NCI-H526 treated with DMSO at 0.1 percent for 48 hours (cell line): ENCODE measurements at regions not wholly inside any gene's neighbourhood (a gene's known extent, or its start where the extent isn't known, plus 50 kb on each side); places are given as distances from the start of the nearest gene placed in this dataset.

ENCODE experiments used
- DNase-seq: peaks from one replicate; lab custom pipeline; 2025; lab: John Stamatoyannopoulos, UW

DNA sequence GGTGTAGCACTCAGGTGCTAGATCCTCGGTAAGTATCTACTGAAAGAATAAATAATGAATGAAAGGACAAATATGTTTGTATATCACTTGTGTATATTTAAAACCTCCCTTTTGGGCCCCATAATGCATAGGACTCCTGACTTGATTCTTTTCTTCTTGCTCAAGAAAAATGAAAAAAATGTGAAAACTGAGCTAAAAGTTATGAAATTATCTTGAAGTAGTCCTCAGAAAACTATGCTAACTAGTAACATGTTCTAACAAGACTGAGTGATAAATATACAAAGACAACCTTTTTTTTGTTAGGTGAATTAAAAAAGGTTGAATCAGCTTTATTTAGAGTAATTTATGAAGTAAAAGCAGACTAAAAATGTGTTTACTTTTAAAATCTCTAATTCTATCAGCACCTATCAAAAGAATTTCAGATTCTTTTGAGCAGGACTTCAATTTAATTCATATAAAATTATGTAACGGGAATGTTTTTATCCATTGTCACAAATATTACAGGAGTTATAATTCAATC, 247.8 kb upstream of the JAG1 start:
- DNase-seq = no peak

DNA sequence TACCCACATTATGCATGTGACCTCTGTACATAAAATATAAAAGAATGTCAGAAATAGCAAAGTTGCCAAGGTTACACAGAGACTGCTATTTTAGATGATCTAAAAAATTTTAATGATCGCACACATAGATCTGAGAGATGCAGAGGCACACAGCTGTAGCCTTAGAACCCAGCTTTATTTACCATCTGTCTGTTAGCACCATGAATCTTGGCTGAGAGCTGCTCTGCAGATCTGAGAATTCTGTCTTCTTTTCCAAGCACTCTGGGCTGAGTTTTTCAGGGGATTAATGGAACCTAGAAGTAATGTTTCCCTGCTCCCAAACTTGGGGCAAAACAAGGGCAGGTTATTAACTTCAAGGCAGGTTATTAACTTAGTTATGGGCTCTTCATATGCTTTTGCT, 248.7 kb upstream of the JAG1 start:
- no peak for DNase-seq

DNA sequence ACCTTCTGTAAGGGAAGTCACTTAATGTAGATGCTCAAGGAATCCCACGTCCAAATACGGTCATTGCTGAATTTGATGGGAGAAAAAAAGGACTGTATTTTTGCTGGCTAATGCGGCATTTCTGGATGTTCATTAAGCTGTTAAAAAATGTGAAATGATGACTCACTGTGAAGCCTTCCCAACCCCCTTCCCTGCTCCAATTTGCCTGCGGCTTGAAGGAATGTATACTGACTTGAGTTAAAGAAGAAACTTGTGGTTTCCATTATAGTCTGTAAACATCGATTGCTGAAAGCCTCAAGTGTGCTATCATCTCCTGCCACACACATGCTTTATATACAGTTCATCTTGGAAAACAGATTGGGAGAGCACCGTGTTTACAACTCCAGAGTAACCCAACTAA, 249.1 kb upstream of the JAG1 start:
- DNase-seq = no peak

DNA sequence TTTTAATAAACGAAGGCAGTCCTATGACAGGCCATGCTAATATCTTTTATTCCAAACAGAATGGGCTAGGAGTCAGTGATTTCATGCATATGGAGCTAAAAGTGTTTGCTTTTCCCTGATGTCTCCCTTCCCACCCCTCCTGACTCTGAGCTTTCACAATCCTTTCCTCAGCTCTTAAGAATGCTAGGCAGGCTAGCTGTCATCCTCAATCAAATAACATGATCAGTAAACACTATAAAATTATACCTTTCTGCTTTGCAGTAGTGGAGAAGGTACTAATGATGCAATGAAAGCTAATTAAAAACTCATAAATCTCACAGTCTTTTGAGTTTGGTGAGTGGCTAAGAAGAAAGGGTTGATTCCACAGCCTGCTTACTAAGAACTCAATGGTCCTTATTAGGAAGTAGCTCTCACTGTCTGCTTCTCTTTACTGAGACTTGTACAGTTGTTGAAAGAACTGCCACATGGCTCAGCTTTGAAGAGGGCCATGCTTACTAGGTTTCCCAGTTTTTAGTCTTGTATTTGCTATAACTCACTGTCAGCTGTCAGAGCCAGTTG, 250.9 kb upstream of the JAG1 start:
- no peak for DNase-seq

DNA sequence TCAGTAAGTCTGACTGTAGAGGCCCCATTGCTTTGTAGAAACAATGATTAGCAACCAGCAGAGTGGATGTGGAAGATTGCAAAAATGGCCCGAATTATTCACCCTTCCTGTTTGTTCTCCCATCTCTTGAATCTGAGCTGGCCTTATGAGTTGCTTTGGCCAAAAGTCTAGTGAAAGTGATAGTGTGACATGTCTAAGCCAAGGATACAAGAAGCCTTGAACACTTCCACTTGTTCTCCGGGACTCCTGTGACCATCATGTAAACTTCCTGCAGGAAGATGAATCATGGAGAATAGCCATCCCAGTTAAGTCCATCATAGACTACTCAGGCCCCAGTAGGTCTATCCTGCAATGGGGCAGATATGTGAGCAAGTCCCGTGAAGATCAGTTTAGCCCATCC, 252.0 kb upstream of the JAG1 start:
- DNase-seq = no peak

DNA sequence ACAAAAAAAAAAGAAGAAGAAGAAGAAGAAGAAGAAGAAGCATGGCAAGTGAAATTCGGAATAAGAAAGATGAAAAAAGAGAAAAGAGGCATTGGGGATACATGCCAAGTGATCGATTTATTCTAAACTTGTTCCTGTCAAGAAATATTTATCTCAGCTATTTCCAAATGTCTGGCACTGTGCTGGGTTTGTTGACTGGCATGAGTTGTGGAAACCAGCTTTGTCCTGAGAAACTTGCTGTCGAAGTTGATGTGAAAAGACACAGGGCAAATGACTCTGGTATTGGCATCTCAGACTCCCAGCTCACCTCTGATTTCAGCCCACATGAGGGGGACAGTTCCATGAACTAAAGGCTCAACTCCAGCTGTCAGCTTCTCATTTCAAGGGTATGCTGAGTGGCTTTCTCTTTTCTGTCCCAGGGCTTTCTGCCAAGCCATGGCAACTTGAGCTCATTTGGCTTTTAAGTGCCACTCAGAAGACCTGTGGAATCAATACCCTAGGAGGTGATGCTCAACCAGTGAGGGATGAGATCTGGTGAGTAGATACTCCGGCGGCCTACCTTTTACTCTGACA, 253.3 kb upstream of the JAG1 start:
- no peak for DNase-seq

DNA sequence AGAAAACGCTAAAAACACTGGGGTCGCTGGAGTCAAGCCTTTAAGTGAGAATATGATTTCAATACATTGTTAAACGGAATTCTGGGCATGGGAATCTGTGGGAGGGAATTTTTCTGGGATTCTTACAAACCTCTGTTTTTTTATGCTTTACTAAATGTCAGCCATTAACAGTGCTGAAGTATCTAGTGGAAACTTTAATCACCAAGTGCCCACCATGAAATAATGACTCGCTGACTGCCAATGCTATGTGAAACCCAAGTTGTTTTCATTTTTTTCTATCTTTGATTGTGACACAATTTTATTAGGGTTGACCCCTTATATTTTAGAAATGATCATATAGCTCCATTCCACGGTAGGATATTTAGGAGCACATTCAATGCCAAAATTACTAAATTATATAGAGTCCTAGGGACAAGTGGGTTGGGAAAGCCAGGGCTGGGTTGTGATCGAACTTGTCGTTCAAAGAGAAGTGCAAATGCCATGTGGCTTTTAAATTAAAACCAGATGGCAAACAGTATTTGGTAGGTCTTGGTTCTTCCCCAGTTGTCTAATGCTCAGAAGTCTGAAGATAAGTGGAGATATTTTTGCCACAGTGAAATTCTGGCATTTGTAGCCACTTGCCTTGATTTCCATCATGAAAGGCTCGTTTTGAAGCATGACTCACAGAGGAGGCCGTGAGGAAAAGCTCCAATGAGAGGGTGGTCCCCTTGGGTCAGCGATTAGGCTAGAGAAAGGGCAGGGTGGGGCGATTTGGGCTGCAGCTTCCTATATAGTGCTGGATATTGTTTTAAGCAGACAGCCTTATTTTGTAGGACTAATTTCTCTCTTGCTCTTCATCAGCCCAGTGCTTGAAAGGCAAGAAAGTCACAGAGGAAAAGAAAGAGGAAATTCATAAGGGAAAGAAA, 254.4 kb upstream of the JAG1 start:
- DNase-seq = no peak

DNA sequence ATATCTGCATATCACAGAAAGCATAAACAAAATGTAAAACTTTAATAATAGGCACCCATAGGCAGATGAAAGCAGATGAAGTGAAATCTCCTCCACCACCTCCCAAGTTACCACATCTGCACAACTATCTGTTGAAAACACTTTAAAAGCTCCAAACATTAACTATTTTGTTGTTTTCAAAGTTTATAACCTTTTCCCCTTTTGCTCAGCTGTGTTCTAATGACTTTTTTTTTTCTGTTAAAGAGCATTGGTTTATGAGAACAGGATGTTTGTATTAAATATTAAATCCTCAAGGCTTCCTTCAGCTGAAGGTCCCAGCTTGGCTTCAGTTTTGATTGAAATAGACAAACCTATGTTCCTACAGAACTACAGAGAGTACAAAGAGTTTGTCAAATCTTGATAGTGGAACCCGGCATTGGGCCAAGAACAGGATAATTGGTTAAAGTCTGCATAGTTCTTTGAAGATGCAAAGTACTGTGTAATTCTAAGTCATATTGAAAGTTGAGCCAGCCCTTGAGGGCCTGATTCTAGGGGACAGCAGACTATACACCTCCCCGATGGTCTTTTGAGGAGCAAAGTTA, 255.1 kb upstream of the JAG1 start:
- no peak for DNase-seq

DNA sequence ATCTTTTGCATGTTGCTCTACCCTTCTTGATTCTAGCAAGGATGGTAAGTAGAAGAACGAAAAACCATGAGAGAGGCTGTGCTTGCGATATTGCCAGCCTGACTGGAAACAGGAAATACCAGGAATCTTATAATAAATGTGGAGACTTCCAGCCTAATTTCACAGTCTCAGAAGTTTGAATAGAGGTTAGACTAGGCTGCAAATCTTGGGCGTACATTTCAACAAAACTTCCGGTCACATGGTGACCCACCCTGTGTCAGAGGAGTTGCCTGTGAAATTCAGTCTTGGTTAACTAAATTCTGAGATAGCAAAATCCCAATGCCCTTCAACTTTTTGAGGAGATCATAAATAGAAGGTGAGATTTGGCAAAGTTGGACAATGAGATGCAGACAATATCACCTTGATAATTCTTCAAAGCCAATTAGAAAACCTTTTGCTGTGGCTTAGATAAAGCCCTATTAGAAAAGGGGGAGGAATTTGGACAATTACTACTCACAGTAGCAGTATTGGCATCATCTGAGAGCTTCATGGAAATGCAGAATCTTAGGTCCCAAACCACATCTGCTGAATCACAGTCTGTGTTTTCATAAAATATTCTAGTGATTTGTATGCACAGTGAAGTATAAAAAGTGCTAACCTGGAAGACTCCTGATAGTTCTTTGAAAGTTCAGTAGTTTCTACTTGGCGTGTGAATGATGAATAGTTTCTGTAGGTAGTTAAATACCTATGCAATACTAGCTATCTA, 262.0 kb upstream of the JAG1 start:
- DNase-seq = no peak

DNA sequence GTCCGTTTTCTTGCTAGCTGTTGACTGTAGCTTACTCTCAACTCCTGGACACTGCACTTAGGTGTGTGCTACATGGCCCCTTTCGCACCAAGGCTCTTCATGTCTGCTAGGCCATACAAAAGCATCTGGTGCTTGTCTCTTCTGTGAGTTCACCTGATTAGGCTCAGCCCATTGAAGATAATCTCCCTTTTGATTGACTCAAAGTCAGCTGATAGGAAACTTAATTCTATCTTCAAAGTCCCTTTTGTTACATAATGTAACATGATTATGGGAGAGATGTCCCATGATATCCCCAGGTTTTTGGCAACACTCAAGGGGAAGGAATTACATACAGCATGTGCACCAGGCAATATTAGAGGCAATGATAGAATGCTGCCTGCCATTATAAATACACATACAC, 263.0 kb upstream of the JAG1 start:
- DNase-seq = no peak

DNA sequence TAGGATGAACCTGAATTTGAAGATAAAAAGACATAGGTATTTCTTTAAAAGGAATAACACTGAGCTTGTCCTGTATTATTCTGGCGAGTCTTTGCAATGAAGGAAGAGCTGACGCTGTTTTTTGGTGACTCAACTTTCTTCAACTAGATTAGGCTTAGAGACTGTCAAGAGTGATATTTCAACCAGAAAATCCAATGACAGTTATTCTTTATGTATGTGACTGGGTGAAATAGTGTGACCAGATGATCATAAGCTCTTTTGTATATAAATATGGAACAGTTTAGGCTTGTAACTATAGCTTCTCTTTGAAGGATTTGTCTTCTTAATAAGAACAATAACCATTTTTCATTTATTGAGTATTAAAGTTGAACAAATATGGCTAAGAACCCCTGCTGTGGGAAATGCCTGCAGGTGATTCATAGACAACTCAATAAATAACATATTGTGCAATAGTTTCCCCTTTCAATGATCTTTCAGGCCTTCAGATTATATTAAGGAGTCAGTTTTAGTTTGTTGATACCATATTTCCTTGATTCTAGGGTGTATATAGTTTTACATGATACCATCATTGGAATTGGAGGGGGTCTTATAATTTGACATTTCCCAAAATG, 265.6 kb upstream of the JAG1 start:
- no peak for DNase-seq

DNA sequence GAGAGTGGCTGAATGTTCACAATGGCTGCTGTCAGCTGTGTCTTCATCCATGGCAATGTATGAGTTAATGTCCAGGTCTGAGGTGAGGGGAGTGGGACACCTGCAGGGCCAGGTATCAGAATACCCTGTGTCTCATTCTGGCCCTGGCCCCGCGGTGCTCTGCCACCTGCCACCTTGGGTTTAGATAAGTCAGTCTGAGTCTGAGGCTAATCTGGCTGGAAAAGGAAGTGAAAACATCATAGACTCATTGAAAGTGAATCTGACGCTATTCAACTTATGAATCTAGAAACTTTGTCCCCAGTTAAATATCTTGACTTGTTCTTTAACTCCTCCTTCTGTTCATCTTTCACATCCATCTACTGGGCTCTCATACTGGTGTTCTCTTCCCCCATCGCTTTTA, 267.1 kb upstream of the JAG1 start:
- no peak for DNase-seq

DNA sequence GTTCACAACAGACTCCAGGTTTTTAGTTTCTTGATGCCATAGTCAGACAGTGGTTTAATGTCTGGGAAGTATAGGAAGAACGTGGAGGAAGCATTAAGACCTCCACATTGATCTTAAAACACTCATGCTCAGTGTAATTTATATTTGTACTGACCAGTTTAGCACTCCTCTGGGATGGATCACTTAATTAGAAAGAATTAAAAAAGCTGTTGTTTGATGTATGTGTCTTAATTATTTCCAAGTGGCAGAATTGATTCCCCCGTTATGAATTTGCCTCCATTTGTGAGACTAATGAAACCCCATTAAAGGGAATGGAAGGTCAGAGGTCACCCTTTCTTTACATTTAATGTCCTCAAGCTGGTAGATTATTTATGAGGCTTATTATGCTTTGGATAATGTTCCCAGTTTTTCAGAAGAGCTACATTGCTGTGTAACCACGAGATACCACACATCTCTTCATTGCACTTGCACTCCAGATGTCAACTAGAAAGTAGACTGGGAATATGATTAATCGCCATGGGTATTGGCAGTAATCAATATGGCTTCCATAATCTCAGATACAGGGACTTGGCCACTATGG, 270.0 kb upstream of the JAG1 start:
- no peak for DNase-seq

DNA sequence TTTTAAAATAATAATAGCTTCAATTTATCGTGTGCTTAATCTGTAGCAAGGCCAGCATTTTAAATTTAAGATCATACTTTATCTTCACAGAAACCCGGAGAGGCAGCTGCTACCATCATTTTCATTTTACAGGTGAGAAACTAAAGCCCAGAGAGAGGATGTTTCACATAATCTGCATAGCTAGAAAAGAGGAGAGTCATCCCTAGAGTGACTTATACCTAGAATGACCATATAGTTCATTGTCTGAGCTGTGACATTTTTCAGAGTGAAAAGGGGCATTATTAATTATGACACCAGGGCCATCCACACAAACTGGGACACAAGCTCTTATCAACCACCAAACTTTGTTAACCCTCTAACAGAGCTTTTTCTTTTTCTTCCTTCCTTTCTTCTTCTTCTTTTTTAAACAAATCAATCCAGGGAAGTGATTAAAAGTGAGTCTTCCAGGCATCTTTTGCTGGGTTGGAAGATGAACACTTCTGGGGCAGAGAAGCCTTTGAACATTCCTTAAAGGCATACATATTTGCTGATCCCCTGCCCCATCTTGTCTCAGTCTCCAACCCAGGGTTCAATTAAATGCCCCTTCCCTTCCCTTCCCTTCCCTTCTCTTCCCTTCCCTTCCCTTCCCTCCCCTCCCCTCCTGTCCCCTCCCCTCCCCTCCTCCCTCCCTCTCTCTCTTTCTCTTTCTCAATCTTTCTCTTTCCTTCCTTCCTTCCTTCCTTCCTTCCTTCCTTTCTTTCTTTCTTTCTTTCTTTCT, 272.5 kb upstream of the JAG1 start:
- DNase-seq = no peak

DNA sequence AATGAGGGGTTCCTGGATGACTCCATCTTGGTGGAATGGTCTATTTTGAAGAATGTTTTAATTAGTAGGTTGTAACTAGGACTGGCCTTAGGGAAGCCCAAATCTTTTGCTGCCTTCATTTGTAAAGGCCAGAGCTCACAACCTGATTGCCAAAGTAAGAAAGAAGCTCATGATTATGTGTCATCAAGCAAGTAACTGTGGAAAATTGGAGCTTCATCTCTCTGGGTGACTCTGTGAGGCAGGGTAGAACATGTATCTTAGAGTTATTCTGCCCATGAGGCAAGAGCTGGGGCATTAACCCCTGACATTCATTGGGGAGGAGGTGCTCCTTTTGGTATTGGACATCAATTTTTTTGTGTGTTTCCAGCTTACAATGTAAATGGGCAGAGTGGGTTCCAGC, 273.9 kb upstream of the JAG1 start:
- DNase-seq = no peak

DNA sequence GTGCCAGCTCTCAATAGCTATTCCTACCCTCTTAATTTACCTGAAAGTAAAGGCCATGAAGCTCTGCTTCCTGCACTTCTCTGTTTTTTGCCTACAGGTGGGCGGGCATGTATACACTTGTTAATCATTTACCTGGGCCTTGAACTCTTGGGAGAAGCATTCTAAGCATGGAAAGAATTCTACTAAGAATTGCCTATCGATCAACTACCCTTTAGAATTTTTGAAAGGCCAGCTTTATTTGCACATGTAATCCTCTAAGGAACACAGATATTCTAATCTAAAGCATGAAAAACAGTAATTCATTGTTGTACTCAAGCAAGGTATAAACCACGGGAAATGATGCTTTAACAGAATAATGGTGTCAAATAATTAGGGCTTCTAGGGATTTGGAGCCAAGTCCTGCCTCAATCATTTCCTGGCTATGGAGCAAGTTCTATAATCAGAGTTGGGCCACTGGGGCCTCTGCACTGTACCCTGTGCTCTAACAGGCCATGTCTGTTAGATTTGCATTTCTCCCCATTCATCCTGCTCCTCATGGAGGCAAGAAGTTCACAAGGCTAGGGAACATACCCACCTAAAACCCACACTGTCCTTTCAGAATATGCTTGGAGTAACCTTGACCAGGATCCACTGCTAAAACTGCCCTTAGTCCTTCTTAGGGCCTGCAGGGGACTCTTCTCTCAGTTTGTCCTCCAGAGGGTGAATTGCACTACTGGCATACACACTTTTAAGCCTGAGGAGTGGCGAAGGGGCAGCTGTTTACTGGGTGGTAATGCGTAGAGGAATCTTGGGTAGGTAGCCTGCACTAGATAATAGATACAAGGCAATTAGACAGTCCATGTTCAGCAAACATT, 276.4 kb upstream of the JAG1 start:
- no peak for DNase-seq

DNA sequence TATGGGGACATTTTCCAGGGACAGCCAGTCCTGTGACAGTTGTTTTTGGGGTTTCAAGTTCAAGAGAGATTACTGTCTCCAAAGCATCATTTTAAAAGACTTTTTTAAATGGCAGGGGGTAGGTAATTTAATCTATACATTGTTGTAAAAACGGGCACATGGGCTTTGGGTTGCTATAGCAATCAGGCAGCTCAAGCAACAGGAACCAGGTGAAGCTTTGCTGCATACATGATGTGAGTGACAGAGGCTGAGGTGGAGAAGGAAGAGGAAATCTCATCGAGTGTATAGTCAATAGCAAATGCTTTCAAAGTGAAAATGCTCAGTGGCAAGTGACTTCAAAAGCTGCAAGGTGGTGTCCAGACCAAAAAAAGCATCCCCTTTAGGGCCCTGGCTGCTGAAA, 277.4 kb upstream of the JAG1 start:
- no peak for DNase-seq

DNA sequence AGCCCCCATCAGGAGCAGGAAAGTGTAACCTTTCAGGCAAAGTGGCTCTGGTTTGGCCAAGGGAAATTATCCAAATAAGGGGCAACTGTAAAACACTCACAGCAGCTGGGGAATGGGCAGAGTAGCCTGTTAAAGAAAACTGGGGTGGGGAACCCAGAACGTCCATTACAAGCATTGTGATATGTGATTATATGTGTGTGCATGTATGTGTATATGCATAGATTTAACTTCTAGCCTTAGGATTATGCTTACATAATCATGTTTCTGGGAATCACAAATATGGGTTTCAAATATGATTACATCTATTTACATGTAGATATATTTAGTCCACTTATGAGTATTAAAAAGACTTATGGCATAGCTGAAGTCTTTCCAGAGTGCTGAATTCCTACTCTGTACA, 278.1 kb upstream of the JAG1 start:
- no peak for DNase-seq

DNA sequence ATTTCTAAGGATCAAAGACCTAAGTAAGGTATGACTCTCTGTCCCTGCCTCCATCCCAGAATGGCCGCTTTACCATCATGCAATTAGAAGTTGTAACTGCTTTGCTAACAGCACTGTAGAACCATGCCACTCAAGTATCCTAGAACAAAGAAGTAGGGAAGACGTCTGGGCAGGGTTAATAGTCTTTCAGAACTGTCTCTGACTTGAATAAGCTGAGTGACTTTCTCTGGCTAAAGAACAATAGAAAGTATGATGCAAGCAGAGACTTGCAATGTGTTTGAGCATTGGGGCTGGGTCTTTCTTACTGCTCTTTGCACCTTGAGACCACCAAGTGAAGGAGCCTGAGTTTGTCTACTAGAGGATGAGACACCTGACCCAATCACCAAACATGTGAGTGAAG, 279.6 kb upstream of the JAG1 start:
- no peak for DNase-seq
